ENCODE measurements at regions not wholly inside any gene's neighbourhood (a gene's known extent, or its start where the extent isn't known, plus 50 kb on each side); places are given as distances from the start of the nearest gene placed in this dataset.

GRCh38 chr12:59149995-59150642, 229.8 kb upstream of the LRIG3 start:
- no peaks in the 10 kb centered on the region for H4K20me1 ChIP-seq (ENCODE audit: control insufficient read depth, insufficient read depth, insufficient read length)
- Mint-ChIP-seq H3K27me3 (ENCODE audit: low read depth) (no peaks in the 10 kb centered on the region), H3K27ac (no peak overlapping the region), H3K36me3 (ENCODE audit: insufficient read depth in 1 of 3, low read depth in 3 of 3) (no peaks in the 10 kb centered on the region), H3K4me3 (no peak overlapping the region), H3K9me3 (peaks cover 6 to 7% of the 10 kb centered on the region in 2 experiments; a peak in 4 of 5 replicates), H3K4me1 (peaks cover 0 to 5% of the 10 kb centered on the region in 2 experiments; a peak in 2 of 4 replicates)
- no peak overlapping the region for H2BK15ac ChIP-seq (ENCODE audit: low read depth, low read length)
- no peak overlapping the region for H2AFZ ChIP-seq (ENCODE audit: low read length)
- H3K23me2 ChIP-seq (ENCODE audit: insufficient read length, low read depth, low read length, poor library complexity, severe bottlenecking): no peaks in the 10 kb centered on the region
- H3K56ac ChIP-seq (ENCODE audit: insufficient read length, low read depth, low read length): no peak overlapping the region
- H3K27me3 ChIP-seq (ENCODE audit: insufficient read depth, low read length): no peaks in the 10 kb centered on the region
- H3K9ac ChIP-seq (ENCODE audit: extremely low read depth, insufficient read length, low read length): no peak overlapping the region
- WGBS (ENCODE audit: extremely low coverage, insufficient read length, low lambda C conversion rate): no CpG with 5 or more reads among the region's 2 CpGs
- H2BK5ac ChIP-seq (ENCODE audit: insufficient read length, low read length): no peak overlapping the region
- no peak overlapping the region for H3T11ph ChIP-seq (ENCODE audit: low read length)
- H3K79me2 ChIP-seq (ENCODE audit: insufficient read depth, low read length): no peaks in the 10 kb centered on the region
- H3K27ac ChIP-seq (ENCODE audit: insufficient read length, low read depth, low read length): no peak overlapping the region
- no peak overlapping the region for H2BK120ac ChIP-seq (ENCODE audit: low read depth, low read length, poor library complexity, severe bottlenecking)
- no peak overlapping the region for H3K14ac ChIP-seq (ENCODE audit: insufficient read depth, low read length)
- H3K4me2 ChIP-seq (ENCODE audit: insufficient read depth, insufficient read length, low read length): no peak overlapping the region
- no peak overlapping the region for H3K23ac ChIP-seq (ENCODE audit: insufficient read length, low read depth, low read length)
- peak; percentile 100 for TF ChIP-seq CTCF (conservative IDR thresholded peaks at IDR 0.05)
- H4K8ac ChIP-seq (replicated peaks; ENCODE audit: insufficient read length, low read depth, low read length): no peak overlapping the region
- no peaks in the 10 kb centered on the region for H3K79me1 ChIP-seq (ENCODE audit: insufficient read depth, low read depth, low read length, poor library complexity, severe bottlenecking)
- no peak overlapping the region for H2BK20ac ChIP-seq (ENCODE audit: low read depth, low read length, poor library complexity, severe bottlenecking)
- H2AK5ac ChIP-seq (ENCODE audit: insufficient read length, low read length): no peak overlapping the region
- no peaks in the 10 kb centered on the region for H3K9me3 ChIP-seq (ENCODE audit: control insufficient read depth, low read depth, low read length)
- no peak overlapping the region for H4K91ac ChIP-seq (ENCODE audit: insufficient read length, low read depth, low read length)
- H2BK12ac ChIP-seq (ENCODE audit: insufficient read length, low read depth, low read length): no peak overlapping the region
- no peak overlapping the region for H3K4ac ChIP-seq (ENCODE audit: low read depth, low read length)
- no peak overlapping the region for H3K18ac ChIP-seq (ENCODE audit: insufficient read length, low read depth, low read length)
- H3K4me1 ChIP-seq (ENCODE audit: insufficient read depth, low read length): no peaks in the 10 kb centered on the region
- DNase-seq: no peak
- no peak overlapping the region for H4K5ac ChIP-seq (ENCODE audit: insufficient read length, low read depth, low read length)
